WTC11 (cell line): ENCODE measurements at regions not wholly inside any gene's neighbourhood (a gene's known extent, or its start where the extent isn't known, plus 50 kb on each side); places are given as distances from the start of the nearest gene placed in this dataset.

Source experiments
- AFF4 ChIP-seq: sonication (generic); formaldehyde crosslinking; IDR thresholded peaks from 2 replicates; pipeline ENCODE4 v1.8.1; 2023; ENCODE audit warnings: mild to moderate bottlenecking, missing genetic modification reagents, borderline replicate concordance
- ATF3 ChIP-seq: sonication (generic); formaldehyde crosslinking; conservative IDR thresholded peaks from 2 replicates; pipeline ENCODE4 v1.8.1; 2022; ENCODE audit warnings: mild to moderate bottlenecking, missing genetic modification reagents
- CTCF ChIP-seq: fragments of 200-600 bp; IDR thresholded peaks from 2 replicates; pipeline ENCODE4 v1.8.0; 2022; ENCODE audit warnings: antibody characterized with exemption
- E2F5 ChIP-seq: sonication (generic); formaldehyde crosslinking; IDR thresholded peaks from 2 replicates; pipeline ENCODE4 v1.8.1; 2022; ENCODE audit warnings: mild to moderate bottlenecking, moderate library complexity, missing genetic modification reagents
- ESRRA ChIP-seq: sonication (generic); formaldehyde crosslinking; IDR thresholded peaks from 2 replicates; pipeline ENCODE4 v1.8.1; 2022; ENCODE audit warnings: mild to moderate bottlenecking, missing genetic modification reagents, borderline replicate concordance
- FOXJ3 ChIP-seq: sonication (generic); formaldehyde crosslinking; IDR thresholded peaks from 2 replicates; pipeline ENCODE4 v1.9.0; 2021; ENCODE audit warnings: missing genetic modification reagents, mild to moderate bottlenecking, borderline replicate concordance
- FOXK1 ChIP-seq: sonication (generic); formaldehyde crosslinking; IDR thresholded peaks from 2 replicates; pipeline ENCODE4 v1.8.0; 2022; ENCODE audit warnings: mild to moderate bottlenecking, moderate library complexity, missing genetic modification reagents
- FOXP4 ChIP-seq: sonication (generic); formaldehyde crosslinking; IDR thresholded peaks from 2 replicates; pipeline ENCODE4 v1.8.0; 2022; ENCODE audit warnings: mild to moderate bottlenecking, missing genetic modification reagents
- MYBL2 ChIP-seq: sonication (generic); formaldehyde crosslinking; IDR thresholded peaks from 2 replicates; pipeline ENCODE4 v1.8.1; 2023; ENCODE audit warnings: mild to moderate bottlenecking, moderate library complexity, missing genetic modification reagents
- NR1H2 ChIP-seq: sonication (generic); formaldehyde crosslinking; IDR thresholded peaks from 2 replicates; pipeline ENCODE4 v1.9.0; 2021; ENCODE audit warnings: mild to moderate bottlenecking, moderate library complexity, missing genetic modification reagents
- NR3C1 ChIP-seq: sonication (generic); formaldehyde crosslinking; conservative IDR thresholded peaks from 2 replicates; pipeline ENCODE4 v1.8.1; 2023; ENCODE audit warnings: low read depth, mild to moderate bottlenecking, missing genetic modification reagents
- STAT6 ChIP-seq: sonication (generic); formaldehyde crosslinking; conservative IDR thresholded peaks from 2 replicates; pipeline ENCODE4 v1.8.1; 2023; ENCODE audit warnings: mild to moderate bottlenecking, low read depth, missing genetic modification reagents, moderate library complexity
- TP53 ChIP-seq: sonication (generic); formaldehyde crosslinking; IDR thresholded peaks from 2 replicates; pipeline ENCODE4 v1.8.1; 2023; ENCODE audit warnings: mild to moderate bottlenecking, missing genetic modification reagents
- ZNF423 ChIP-seq: fragments of 250-450 bp; sonication (Bioruptor Pico); IDR thresholded peaks from 2 replicates; pipeline ENCODE4 v2.1.2; 2022; ENCODE audit warnings: mild to moderate bottlenecking, moderate library complexity

GRCh38 chr21:16535626-16536025 is 805.8 kb downstream of the USP25 start:
- TF ChIP-seq FOXJ3 (CRISPR knock-in tag) = no peak
- TF ChIP-seq AFF4 (CRISPR knock-in tag) = no peak
- TF ChIP-seq CTCF = no peak
- no peak for TF ChIP-seq FOXK1
- no peak for TF ChIP-seq ZNF423 (CRISPR knock-in tag)
- no peak for TF ChIP-seq NR1H2 (CRISPR knock-in tag)
- no peak for TF ChIP-seq E2F5 (CRISPR knock-in tag)
- no peak for TF ChIP-seq NR3C1 (CRISPR knock-in tag)
- no peak for TF ChIP-seq STAT6
- TF ChIP-seq MYBL2 (CRISPR knock-in tag) = no peak
- no peak for TF ChIP-seq ATF3 (CRISPR knock-in tag)
- TF ChIP-seq TP53 (CRISPR knock-in tag) = no peak
- TF ChIP-seq ESRRA (CRISPR knock-in tag) = no peak
- TF ChIP-seq FOXP4 (CRISPR knock-in tag) = no peak
